GM13976 (cell line): ENCODE measurements at regions not wholly inside any gene's neighbourhood (a gene's known extent, or its start where the extent isn't known, plus 50 kb on each side); places are given as distances from the start of the nearest gene placed in this dataset.
A peak's percentile ranks its signal among the peaks of the same experiment; 100 is the strongest.
"Not testable (repeated sequence)": the region's sequence is repeated elsewhere in the genome, so short reads cannot be mapped to it uniquely, and the experiment has no call there.

Experiments used
- DNase-seq: peaks from one replicate; pipeline ENCODE4 v3.0.0; 2012; ENCODE audit warnings: low spot score
- CTCF ChIP-seq: IDR thresholded peaks from 2 replicates; pipeline ENCODE4 v1.5.1; 2012; ENCODE audit warnings: borderline replicate concordance, mild to moderate bottlenecking; ENCODE audit not compliant: insufficient read depth; ENCODE audit errors: extremely low read depth, missing control alignments, control extremely low read depth
- in situ Hi-C: fragments of 300-500 bp; cut with MboI; formaldehyde crosslinking; loops from one replicate; pipeline ENCODE4 v1.12.0; 2022; ENCODE audit warnings: low sequenced_read_pairs, mixed read lengths, inconsistent platforms; ENCODE audit not compliant: unreplicated experiment

- DNase-seq: no peak
- TF ChIP-seq CTCF: no peak
- in situ Hi-C loops: no loop called here
These were observed 222.8 kb upstream of the OBI1 start for GRCh38 chr13:78881751-78882150.

- DNase-seq: no peak
- TF ChIP-seq CTCF: no peak
- in situ Hi-C loops: no loop called here
These were observed 222.1 kb upstream of the OBI1 start for GRCh38 chr13:78881054-78881453.

GRCh38 chr13:78876915-78877549 is 218.1 kb upstream of the OBI1 start:
- in situ Hi-C loops: no loop called here
- no peak for DNase-seq
- no peak for TF ChIP-seq CTCF

GRCh38 chr13:78875792-78876580 is 217.0 kb upstream of the OBI1 start:
- peak; percentile 22 for DNase-seq
- TF ChIP-seq CTCF: no peak
- in situ Hi-C loops: no loop called here

- in situ Hi-C loops: no loop called here
- TF ChIP-seq CTCF: no peak
- no peak for DNase-seq
These were observed 210.0 kb upstream of the OBI1 start for GRCh38 chr13:78868991-78869390.

- in situ Hi-C loops: no loop called here
- no peak for TF ChIP-seq CTCF
- no peak for DNase-seq
These were observed 208.7 kb upstream of the OBI1 start for GRCh38 chr13:78867655-78868054.

- DNase-seq, in situ Hi-C loops: not testable (repeated sequence)
These were observed 207.1 kb upstream of the OBI1 start for GRCh38 chr13:78866076-78866475.
